GM19324 (cell line): ENCODE measurements at regions not wholly inside any gene's neighbourhood (a gene's known extent, or its start where the extent isn't known, plus 50 kb on each side); places are given as distances from the start of the nearest gene placed in this dataset.

ENCODE experiments used
- ATAC-seq: cut with Tn5 transposase; IDR thresholded peaks from one replicate; pipeline ENCODE4 v1.9.1; 2021; ENCODE audit warnings: mild to moderate bottlenecking, moderate library complexity; ENCODE audit not compliant: unreplicated experiment, low FRiP score

- no peak for ATAC-seq
Measured at GRCh38 chr6:133170602-133171001, 70.6 kb upstream of the EYA4 start.

GRCh38 chr6:133171989-133172604, 69.1 kb upstream of the EYA4 start:
- no peak for ATAC-seq

GRCh38 chr6:133173276-133173675, 67.9 kb upstream of the EYA4 start:
- ATAC-seq = no peak

- ATAC-seq = no peak
Measured at GRCh38 chr6:133179481-133179880, 61.7 kb upstream of the EYA4 start.

- no peak for ATAC-seq
Measured at GRCh38 chr6:133183691-133184090, 57.5 kb upstream of the EYA4 start.

- no peak for ATAC-seq
Measured at GRCh38 chr6:133184798-133185372, 56.3 kb upstream of the EYA4 start.

GRCh38 chr6:133185731-133186130, 55.4 kb upstream of the EYA4 start:
- no peak for ATAC-seq

GRCh38 chr6:133187114-133187513, 54.0 kb upstream of the EYA4 start:
- no peak for ATAC-seq

GRCh38 chr6:133187657-133188453, 53.3 kb upstream of the EYA4 start:
- no peak for ATAC-seq

- no peak for ATAC-seq
Measured at GRCh38 chr6:133190912-133191311, 50.2 kb upstream of the EYA4 start.

- no peak for ATAC-seq
Measured at GRCh38 chr6:133191323-133191722, 49.8 kb upstream of the EYA4 start.
